HG03342 (cell line): ENCODE measurements at regions not wholly inside any gene's neighbourhood (a gene's known extent, or its start where the extent isn't known, plus 50 kb on each side); places are given as distances from the start of the nearest gene placed in this dataset.

Experiments used
- ATAC-seq: cut with Tn5 transposase; IDR thresholded peaks from one replicate; pipeline ENCODE4 v1.9.1; 2021; ENCODE audit warnings: mild to moderate bottlenecking, moderate library complexity; ENCODE audit not compliant: unreplicated experiment

GRCh38 chr13:72534951-72535640 lies 192.3 kb downstream of the MZT1 start:
- ATAC-seq: peak; percentile 51

GRCh38 chr13:72530471-72530870 lies 197.0 kb downstream of the MZT1 start:
- no peak for ATAC-seq

DNA sequence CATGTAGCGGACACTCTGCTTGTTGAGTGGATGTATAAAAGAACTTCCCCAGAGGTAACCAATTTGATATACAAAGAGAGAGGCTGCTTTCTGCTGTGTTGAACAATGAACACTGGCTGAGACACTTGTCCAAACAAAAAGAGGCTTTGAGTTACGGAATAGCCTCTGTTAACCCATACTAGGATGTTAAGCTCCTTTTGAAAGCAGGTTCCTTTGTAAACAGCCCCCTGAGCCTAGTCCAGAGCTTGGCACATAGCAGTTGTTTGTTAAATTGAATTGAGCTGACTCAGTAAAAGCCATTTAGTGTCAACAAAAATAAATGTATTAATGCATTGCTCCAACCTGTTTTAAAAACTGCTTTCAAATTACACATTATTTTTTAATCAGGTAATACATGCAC lies 200.1 kb downstream of the MZT1 start:
- no peak for ATAC-seq

GRCh38 chr13:72523593-72523992 lies 203.8 kb downstream of the MZT1 start:
- no peak for ATAC-seq

DNA sequence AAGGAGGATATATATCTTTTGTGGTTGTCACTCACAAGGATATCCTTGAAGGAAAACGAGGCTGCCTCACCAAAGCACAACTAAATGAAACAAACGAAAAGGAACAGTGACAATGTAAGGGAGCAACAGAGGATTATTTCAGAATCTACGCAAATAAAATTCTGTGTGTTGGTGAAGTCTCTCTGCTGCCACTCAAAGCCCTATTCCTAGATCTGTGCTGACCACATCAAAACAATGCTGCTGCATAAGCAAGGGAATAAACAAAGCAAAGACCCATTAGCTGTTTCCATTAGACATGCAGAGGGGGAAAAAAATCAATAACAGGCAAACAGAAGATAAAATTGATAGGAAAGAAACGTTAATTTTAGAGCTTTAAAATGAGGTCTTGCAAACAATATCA lies 204.4 kb downstream of the MZT1 start:
- ATAC-seq: no peak

- no peak for ATAC-seq
These were observed 205.3 kb downstream of the MZT1 start for GRCh38 chr13:72521940-72522661.

- no peak for ATAC-seq
These were observed 213.3 kb downstream of the MZT1 start for GRCh38 chr13:72514146-72514545.

- ATAC-seq: no peak
These were observed 219.0 kb downstream of the MZT1 start for GRCh38 chr13:72508392-72508791.

GRCh38 chr13:72507416-72508199 lies 219.8 kb downstream of the MZT1 start:
- no peak for ATAC-seq

GRCh38 chr13:72506706-72507105 lies 220.7 kb downstream of the MZT1 start:
- no peak for ATAC-seq

GRCh38 chr13:72505376-72505775 lies 222.1 kb downstream of the MZT1 start:
- ATAC-seq: no peak

- ATAC-seq: no peak
These were observed 223.1 kb downstream of the MZT1 start for GRCh38 chr13:72504131-72504841.

- ATAC-seq: no peak
These were observed 226.6 kb downstream of the MZT1 start for GRCh38 chr13:72500851-72501250.

- no peak for ATAC-seq
These were observed 231.7 kb downstream of the MZT1 start for GRCh38 chr13:72495681-72496080.

GRCh38 chr13:72489751-72490150 lies 237.7 kb downstream of the MZT1 start:
- no peak for ATAC-seq

DNA sequence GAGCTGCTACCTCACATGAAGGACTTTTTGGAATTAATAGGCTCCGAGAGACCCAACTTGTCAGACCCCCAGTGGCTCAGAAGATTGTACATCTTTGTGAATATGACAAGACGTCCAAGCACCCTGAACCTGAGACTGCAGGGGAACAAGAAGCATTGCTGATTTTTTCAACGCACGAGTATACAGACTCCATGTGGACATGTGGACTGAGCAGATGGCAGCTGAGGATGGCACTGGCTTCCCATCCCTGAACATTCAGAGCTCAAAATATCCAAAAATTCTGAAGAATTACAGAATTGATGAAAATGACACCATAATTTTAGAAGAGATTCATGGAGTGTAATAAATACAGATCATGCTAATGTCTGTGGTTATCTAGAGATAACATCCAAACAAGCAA lies 254.1 kb downstream of the MZT1 start:
- no peak for ATAC-seq

DNA sequence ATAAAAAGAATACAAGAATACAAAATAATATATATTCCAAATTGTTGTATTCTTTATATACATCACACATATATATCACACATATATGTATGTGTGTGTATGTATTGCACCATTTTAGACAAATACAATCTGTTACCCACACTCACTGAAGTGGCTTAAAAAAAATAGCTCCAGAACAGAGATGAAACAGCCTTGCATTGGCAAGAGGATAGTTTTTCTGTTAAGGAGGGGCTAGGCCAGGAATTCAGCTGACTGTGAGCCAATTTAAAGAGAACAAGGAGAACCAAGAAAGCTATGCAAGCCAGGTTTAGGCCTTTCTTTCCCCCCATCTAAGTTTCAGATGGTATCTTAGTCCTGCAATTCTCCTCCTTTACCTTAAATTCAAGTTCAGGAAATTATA lies 257.5 kb downstream of the MZT1 start:
- ATAC-seq: no peak

DNA sequence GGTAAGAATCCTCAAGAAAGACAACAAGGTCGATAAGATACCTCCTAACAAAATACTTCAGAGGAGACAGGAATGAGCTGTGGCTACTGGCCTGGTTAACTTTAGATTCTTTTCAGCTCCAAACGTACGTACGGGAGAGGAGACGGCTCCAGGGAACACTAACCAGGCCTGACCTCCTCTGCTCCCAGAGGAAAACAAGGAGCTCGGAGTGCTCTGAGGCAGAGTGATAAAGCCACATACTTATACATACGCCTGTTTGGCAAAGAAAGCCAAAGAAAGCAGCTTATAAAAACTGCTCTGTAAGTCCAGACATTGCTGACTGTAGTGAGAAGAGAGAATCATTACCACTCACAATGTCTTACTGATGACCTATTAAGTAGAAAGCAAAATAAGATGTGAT lies 263.9 kb downstream of the MZT1 start:
- no peak for ATAC-seq

DNA sequence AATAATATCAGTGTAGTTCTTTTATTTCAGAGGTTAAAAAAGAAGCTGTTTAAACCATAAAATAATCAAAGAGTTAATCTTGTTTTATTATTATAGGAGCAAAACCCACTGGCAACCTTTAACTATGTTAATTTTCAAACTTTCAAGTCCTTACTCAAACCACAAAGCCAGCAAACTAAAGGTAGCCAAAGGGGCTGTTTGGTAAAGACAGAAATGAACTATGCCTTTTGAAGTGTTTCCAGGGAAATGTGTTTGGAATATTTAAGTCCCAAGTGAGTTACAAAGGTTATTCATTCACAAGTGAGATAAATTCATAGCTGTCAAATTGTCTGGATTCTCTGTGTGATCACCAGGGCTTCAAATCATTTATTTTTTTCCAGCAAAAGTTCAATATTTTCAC lies 264.7 kb downstream of the MZT1 start:
- no peak for ATAC-seq

- ATAC-seq: no peak
These were observed 265.3 kb downstream of the MZT1 start for GRCh38 chr13:72462166-72462565.

GRCh38 chr13:72458701-72459100 lies 268.7 kb downstream of the MZT1 start:
- peak; percentile 73 for ATAC-seq
